ENCODE measurements at regions not wholly inside any gene's neighbourhood (a gene's known extent, or its start where the extent isn't known, plus 50 kb on each side); places are given as distances from the start of the nearest gene placed in this dataset.

GRCh38 chr4:59960143-59960542 lies 1240.0 kb upstream of the ADGRL3 start:
- no peak for TF ChIP-seq CTCF (IDR thresholded peaks at IDR 0.05)
- no peak for DNase-seq
- Histone ChIP-seq H3K4me3 (no peak overlapping the region), H3K36me3 (ENCODE audit: low read depth) (no peaks in the 10 kb centered on the region), H3K4me1 (ENCODE audit: low read depth) (no peaks in the 10 kb centered on the region), H3K9me3 (no peaks in the 10 kb centered on the region)
- no peak for ATAC-seq
- intact Hi-C loops (cut with DNase I, micrococcal nuclease): no loop called here

- DNase-seq: no peak
- H3K9me3 ChIP-seq: peaks cover 2% of the 10 kb centered on the region
- TF ChIP-seq CTCF (IDR thresholded peaks at IDR 0.05): no peak
- H3K4me3 ChIP-seq: no peak overlapping the region
- H3K4me1 ChIP-seq (ENCODE audit: low read depth): no peaks in the 10 kb centered on the region
- no peaks in the 10 kb centered on the region for H3K36me3 ChIP-seq (ENCODE audit: low read depth)
- intact Hi-C loops (cut with DNase I, micrococcal nuclease): no loop called here
- no peak for ATAC-seq
Observed at GRCh38 chr4:59966758-59967157, 1233.4 kb upstream of the ADGRL3 start.

GRCh38 chr4:59968796-59969195 lies 1231.3 kb upstream of the ADGRL3 start:
- peaks cover 2% of the 10 kb centered on the region for H3K9me3 ChIP-seq
- H3K36me3 ChIP-seq (ENCODE audit: low read depth): no peaks in the 10 kb centered on the region
- intact Hi-C loops (cut with DNase I, micrococcal nuclease): no loop called here
- no peak for ATAC-seq
- no peak for DNase-seq
- no peak overlapping the region for H3K4me3 ChIP-seq
- no peaks in the 10 kb centered on the region for H3K4me1 ChIP-seq (ENCODE audit: low read depth)
- no peak for TF ChIP-seq CTCF (IDR thresholded peaks at IDR 0.05)

GRCh38 chr4:59969909-59970308 lies 1230.2 kb upstream of the ADGRL3 start:
- DNase-seq (no peak), ATAC-seq (no peak)
- intact Hi-C loops (cut with DNase I, micrococcal nuclease): no loop called here
- H3K36me3 ChIP-seq (ENCODE audit: low read depth): no peaks in the 10 kb centered on the region
- no peak for TF ChIP-seq CTCF (IDR thresholded peaks at IDR 0.05)
- peaks cover 2% of the 10 kb centered on the region for H3K9me3 ChIP-seq
- no peak overlapping the region for H3K4me3 ChIP-seq
- H3K4me1 ChIP-seq (ENCODE audit: low read depth): no peaks in the 10 kb centered on the region

GRCh38 chr4:59971952-59972351 lies 1228.2 kb upstream of the ADGRL3 start:
- H3K36me3 ChIP-seq (ENCODE audit: low read depth): no peaks in the 10 kb centered on the region
- ATAC-seq: no peak
- H3K4me3 ChIP-seq: no peak overlapping the region
- intact Hi-C loops (cut with DNase I, micrococcal nuclease): no loop called here
- DNase-seq: no peak
- no peaks in the 10 kb centered on the region for H3K4me1 ChIP-seq (ENCODE audit: low read depth)
- no peak for TF ChIP-seq CTCF (IDR thresholded peaks at IDR 0.05)
- peaks cover 2% of the 10 kb centered on the region for H3K9me3 ChIP-seq

- intact Hi-C loops (cut with DNase I, micrococcal nuclease): no loop called here
Observed at GRCh38 chr4:59973492-59973891, 1226.6 kb upstream of the ADGRL3 start.

More at GRCh38 chr4:59973492-59973891, 1226.6 kb upstream of the ADGRL3 start:
- DNase-seq (no peak), ATAC-seq (no peak)
- H3K9me3 ChIP-seq: no peaks in the 10 kb centered on the region
- no peak for TF ChIP-seq CTCF (IDR thresholded peaks at IDR 0.05)
- no peak overlapping the region for H3K4me3 ChIP-seq
- no peaks in the 10 kb centered on the region for H3K36me3 ChIP-seq (ENCODE audit: low read depth)
- no peaks in the 10 kb centered on the region for H3K4me1 ChIP-seq (ENCODE audit: low read depth)
